ENCODE measurements at regions not wholly inside any gene's neighbourhood (a gene's known extent, or its start where the extent isn't known, plus 50 kb on each side); places are given as distances from the start of the nearest gene placed in this dataset.
"Not testable (repeated sequence)": the region's sequence is repeated elsewhere in the genome, so short reads cannot be mapped to it uniquely, and the experiment has no call there.

DNA sequence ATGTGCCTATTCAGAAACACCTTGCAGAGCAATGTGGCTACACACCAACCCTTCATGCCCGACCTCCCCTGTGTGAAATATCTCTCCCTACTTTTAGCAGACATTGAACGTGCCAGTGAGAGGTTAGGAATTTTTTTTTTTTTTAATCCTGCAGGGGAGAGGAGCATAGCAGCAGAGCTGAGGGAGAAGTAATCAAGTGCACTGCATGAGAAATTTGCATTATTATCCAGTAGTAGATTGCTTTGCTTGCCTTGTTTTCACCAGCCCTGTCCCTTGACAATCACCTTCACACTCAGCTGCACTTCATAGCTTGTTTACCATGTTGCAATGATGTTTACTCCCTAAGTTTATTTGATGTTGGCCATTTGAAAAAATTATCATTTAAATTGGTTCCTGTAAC lies 489.6 kb upstream of the ZNF608 start:
- H3K4me1 ChIP-seq (ENCODE audit: control insufficient read depth in 2 of 2, insufficient read depth in 2 of 2, low read length in 2 of 2) = no peaks in the 10 kb centered on the region
- H3K36me3 ChIP-seq (ENCODE audit: control insufficient read depth in 2 of 3, insufficient read depth in 3 of 3, low read length in 3 of 3) = no peaks in the 10 kb centered on the region
- no peaks in the 10 kb centered on the region for H3K9me3 ChIP-seq (ENCODE audit: control insufficient read depth in 2 of 3, low read length in 3 of 3)
- no peaks in the 10 kb centered on the region for H3K4me1 Mint-ChIP-seq
- ATAC-seq = no peak
- no peak overlapping the region for H3K4me3 ChIP-seq (ENCODE audit: low read length)
- H3K9me3 Mint-ChIP-seq = peaks cover 0 to 13% (median 0%) of the 10 kb centered on the region in 11 donors
- CTCF ChIA-PET = no interaction called here
- no peak for DNase-seq
- H3K27me3 ChIP-seq (ENCODE audit: control insufficient read depth in 2 of 2, insufficient read depth in 2 of 2, low read length in 2 of 2) = no peaks in the 10 kb centered on the region
- POLR2A ChIA-PET = no interaction called here
- no peaks in the 10 kb centered on the region for H3K36me3 Mint-ChIP-seq
- no peaks in the 10 kb centered on the region for H3K27me3 Mint-ChIP-seq
- intact Hi-C loops (cut with micrococcal nuclease) = no loop called here
- H3K27ac Mint-ChIP-seq = no peak overlapping the region
- H3K27ac ChIP-seq (ENCODE audit: low read depth, low read length) = no peak overlapping the region
- no peak overlapping the region for H3K4me3 Mint-ChIP-seq

DNA sequence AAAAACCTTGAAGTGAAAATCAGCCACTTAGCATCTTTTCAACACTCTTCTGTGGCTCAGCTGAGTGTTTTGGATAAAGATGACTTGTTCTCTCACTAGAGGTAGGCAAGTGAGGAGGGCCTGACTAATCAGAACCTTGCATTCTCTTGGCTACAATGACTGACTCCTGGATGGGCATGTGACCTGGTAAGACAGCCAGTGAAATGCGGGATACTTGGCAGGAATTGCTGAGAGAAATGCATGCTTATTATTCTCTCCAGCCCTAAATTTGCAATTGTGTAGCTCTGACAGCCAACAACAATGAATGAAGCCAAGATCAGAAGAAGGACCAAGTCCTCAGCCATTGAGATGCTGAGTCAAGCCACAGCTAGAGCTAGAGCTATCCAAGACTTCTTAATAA lies 490.5 kb upstream of the ZNF608 start:
- Mint-ChIP-seq H3K9me3 (peaks cover 0 to 13% (median under 1%) of the 10 kb centered on the region in 11 donors), H3K4me3 (no peak overlapping the region), H3K4me1 (no peaks in the 10 kb centered on the region), H3K27ac (no peak overlapping the region), H3K36me3 (no peaks in the 10 kb centered on the region), H3K27me3 (no peaks in the 10 kb centered on the region)
- no peak for DNase-seq
- H3K4me1 ChIP-seq (ENCODE audit: control insufficient read depth in 2 of 2, insufficient read depth in 2 of 2, low read length in 2 of 2) = no peaks in the 10 kb centered on the region
- CTCF ChIA-PET = no interaction called here
- H3K27me3 ChIP-seq (ENCODE audit: control insufficient read depth in 2 of 2, insufficient read depth in 2 of 2, low read length in 2 of 2) = no peaks in the 10 kb centered on the region
- H3K4me3 ChIP-seq (ENCODE audit: low read length) = no peak overlapping the region
- no peaks in the 10 kb centered on the region for H3K36me3 ChIP-seq (ENCODE audit: control insufficient read depth in 2 of 3, insufficient read depth in 3 of 3, low read length in 3 of 3)
- intact Hi-C loops (cut with micrococcal nuclease) = no loop called here
- no peak overlapping the region for H3K27ac ChIP-seq (ENCODE audit: low read depth, low read length)
- POLR2A ChIA-PET = no interaction called here
- no peak for ATAC-seq
- no peaks in the 10 kb centered on the region for H3K9me3 ChIP-seq (ENCODE audit: control insufficient read depth in 2 of 3, low read length in 3 of 3)

DNA sequence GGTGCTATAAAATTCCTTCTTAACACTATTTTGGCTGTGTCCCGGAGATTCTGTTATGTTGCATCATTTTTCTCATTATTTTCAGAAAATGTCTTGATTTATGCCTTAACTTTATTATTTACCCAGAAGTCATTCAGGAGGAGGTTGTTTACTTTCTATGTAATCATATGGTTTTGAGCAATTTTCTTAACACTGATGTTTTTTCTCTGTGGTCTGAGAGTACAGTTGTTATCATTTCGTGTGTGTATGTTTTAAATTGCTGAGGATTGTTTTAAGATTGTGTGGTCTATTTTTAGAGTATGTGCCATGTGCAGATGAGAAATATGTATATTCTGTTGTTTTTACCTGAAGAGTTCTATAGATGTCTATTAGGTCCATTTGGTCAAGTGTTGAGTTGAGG lies 498.1 kb upstream of the ZNF608 start:
- Mint-ChIP-seq H3K27ac (no peak overlapping the region), H3K4me1 (no peaks in the 10 kb centered on the region), H3K4me3 (no peak overlapping the region), H3K9me3 (peaks cover 0 to 25% (median 6%) of the 10 kb centered on the region in 11 donors), H3K36me3 (no peaks in the 10 kb centered on the region), H3K27me3 (no peaks in the 10 kb centered on the region)
- POLR2A ChIA-PET = no interaction called here
- Histone ChIP-seq H3K27ac (ENCODE audit: low read depth, low read length) (no peak overlapping the region), H3K27me3 (ENCODE audit: control insufficient read depth in 2 of 2, insufficient read depth in 2 of 2, low read length in 2 of 2) (no peaks in the 10 kb centered on the region), H3K9me3 (ENCODE audit: control insufficient read depth in 2 of 3, low read length in 3 of 3) (no peaks in the 10 kb centered on the region), H3K4me1 (ENCODE audit: control insufficient read depth in 2 of 2, insufficient read depth in 2 of 2, low read length in 2 of 2) (no peaks in the 10 kb centered on the region), H3K36me3 (ENCODE audit: control insufficient read depth in 2 of 3, insufficient read depth in 3 of 3, low read length in 3 of 3) (no peaks in the 10 kb centered on the region), H3K4me3 (ENCODE audit: low read length) (no peak overlapping the region)
- no peak for ATAC-seq
- CTCF ChIA-PET = no interaction called here
- intact Hi-C loops (cut with micrococcal nuclease) = no loop called here
- no peak for DNase-seq

DNA sequence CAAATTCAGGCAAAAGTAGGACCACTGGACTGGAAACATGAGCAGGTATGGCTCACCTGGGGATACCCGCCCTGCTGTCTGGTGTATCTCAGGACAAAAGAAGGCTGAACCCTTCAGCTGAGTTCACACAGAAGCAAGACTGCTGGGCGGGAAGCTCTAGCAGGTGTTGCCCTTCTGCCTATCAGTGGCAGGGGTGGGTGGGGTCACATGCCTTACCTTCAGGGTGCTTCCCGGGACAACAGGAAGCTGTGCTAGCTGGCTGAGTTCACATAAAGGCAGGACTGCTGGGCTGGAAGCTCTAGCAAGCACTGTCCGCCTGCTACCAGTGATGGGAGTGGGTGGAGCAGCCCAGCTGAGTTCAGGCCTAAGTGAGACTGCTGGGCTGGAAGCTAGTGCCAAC lies 498.8 kb upstream of the ZNF608 start:
- Histone ChIP-seq H3K36me3 (ENCODE audit: control insufficient read depth in 2 of 3, insufficient read depth in 3 of 3, low read length in 3 of 3) (no peaks in the 10 kb centered on the region), H3K4me3 (ENCODE audit: low read length) (no peak overlapping the region), H3K4me1 (ENCODE audit: control insufficient read depth in 2 of 2, insufficient read depth in 2 of 2, low read length in 2 of 2) (no peaks in the 10 kb centered on the region), H3K9me3 (ENCODE audit: control insufficient read depth in 2 of 3, low read length in 3 of 3) (no peaks in the 10 kb centered on the region), H3K27me3 (ENCODE audit: control insufficient read depth in 2 of 2, insufficient read depth in 2 of 2, low read length in 2 of 2) (no peaks in the 10 kb centered on the region), H3K27ac (ENCODE audit: low read depth, low read length) (no peak overlapping the region)
- no peak overlapping the region for H3K27ac Mint-ChIP-seq
- DNase-seq (no peak), ATAC-seq (no peak)
- ChIA-PET POLR2A (no interaction called here), CTCF (no interaction called here)
- peaks cover 0 to 25% (median 6%) of the 10 kb centered on the region in 11 donors for H3K9me3 Mint-ChIP-seq
- H3K36me3 Mint-ChIP-seq = no peaks in the 10 kb centered on the region
- no peaks in the 10 kb centered on the region for H3K4me1 Mint-ChIP-seq
- intact Hi-C loops (cut with micrococcal nuclease) = no loop called here
- H3K27me3 Mint-ChIP-seq = no peaks in the 10 kb centered on the region
- H3K4me3 Mint-ChIP-seq = no peak overlapping the region

DNA sequence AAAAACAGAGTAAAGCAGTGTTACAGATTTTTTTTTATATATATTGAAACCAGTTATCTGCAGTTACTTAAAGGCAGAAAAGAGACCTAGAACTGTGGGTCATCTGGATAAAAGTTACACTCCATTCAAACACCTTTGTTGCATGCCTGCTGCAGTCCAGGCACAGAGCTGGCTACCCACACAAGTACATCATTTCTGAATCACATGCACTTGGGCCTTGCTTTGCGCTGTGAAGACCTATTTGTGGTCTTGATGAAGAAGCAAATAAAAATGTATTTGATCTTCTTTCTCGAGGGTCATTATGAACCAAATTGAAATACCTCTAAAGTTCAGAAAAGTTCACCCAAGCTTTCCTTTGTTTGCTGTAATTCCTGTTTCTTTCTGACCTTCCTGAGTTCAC lies 503.0 kb upstream of the ZNF608 start:
- H3K36me3 Mint-ChIP-seq = no peaks in the 10 kb centered on the region
- no peaks in the 10 kb centered on the region for H3K4me1 Mint-ChIP-seq
- no peaks in the 10 kb centered on the region for H3K27me3 ChIP-seq (ENCODE audit: control insufficient read depth in 2 of 2, insufficient read depth in 2 of 2, low read length in 2 of 2)
- ChIA-PET CTCF (no interaction called here), POLR2A (no interaction called here)
- no peaks in the 10 kb centered on the region for H3K27me3 Mint-ChIP-seq
- intact Hi-C loops (cut with micrococcal nuclease) = no loop called here
- H3K36me3 ChIP-seq (ENCODE audit: control insufficient read depth in 2 of 3, insufficient read depth in 3 of 3, low read length in 3 of 3) = no peaks in the 10 kb centered on the region
- peaks cover 0 to 31% (median 8%) of the 10 kb centered on the region in 11 donors for H3K9me3 Mint-ChIP-seq
- H3K4me1 ChIP-seq (ENCODE audit: control insufficient read depth in 2 of 2, insufficient read depth in 2 of 2, low read length in 2 of 2) = no peaks in the 10 kb centered on the region
- no peaks in the 10 kb centered on the region for H3K9me3 ChIP-seq (ENCODE audit: control insufficient read depth in 2 of 3, low read length in 3 of 3)
- DNase-seq (no peak), ATAC-seq (no peak)
- H3K27ac Mint-ChIP-seq = no peak overlapping the region
- no peak overlapping the region for H3K4me3 Mint-ChIP-seq
- H3K27ac ChIP-seq (ENCODE audit: low read depth, low read length) = no peak overlapping the region
- no peak overlapping the region for H3K4me3 ChIP-seq (ENCODE audit: low read length)

DNA sequence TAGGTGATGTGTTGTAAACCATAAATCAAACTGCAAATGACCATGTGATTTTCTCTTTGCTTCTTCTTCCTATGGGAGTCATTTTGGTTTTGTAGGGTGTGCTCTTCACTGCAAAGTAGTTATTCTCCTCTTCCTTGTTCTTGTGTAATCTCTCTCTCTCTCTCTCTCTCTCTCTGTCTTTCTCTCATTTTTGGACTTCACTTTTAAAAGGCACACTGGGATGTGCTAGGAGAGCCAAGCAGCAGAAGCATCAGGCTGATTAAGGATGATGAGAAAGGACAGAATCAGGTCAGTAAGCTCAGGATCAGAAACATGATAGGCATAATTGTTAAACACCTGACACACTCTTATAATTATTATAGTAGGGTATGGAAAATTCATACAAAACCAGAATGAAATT lies 505.3 kb upstream of the ZNF608 start:
- no peak for DNase-seq
- H3K36me3 Mint-ChIP-seq = no peaks in the 10 kb centered on the region
- no peaks in the 10 kb centered on the region for H3K4me1 Mint-ChIP-seq
- H3K4me3 Mint-ChIP-seq = no peak overlapping the region
- H3K27me3 ChIP-seq (ENCODE audit: control insufficient read depth in 2 of 2, insufficient read depth in 2 of 2, low read length in 2 of 2) = no peaks in the 10 kb centered on the region
- peaks cover 0 to 39% (median 9%) of the 10 kb centered on the region in 11 donors for H3K9me3 Mint-ChIP-seq
- H3K36me3 ChIP-seq (ENCODE audit: control insufficient read depth in 2 of 3, insufficient read depth in 3 of 3, low read length in 3 of 3) = no peaks in the 10 kb centered on the region
- no peak for ATAC-seq
- H3K27me3 Mint-ChIP-seq = no peaks in the 10 kb centered on the region
- POLR2A ChIA-PET = no interaction called here
- no peaks in the 10 kb centered on the region for H3K9me3 ChIP-seq (ENCODE audit: control insufficient read depth in 2 of 3, low read length in 3 of 3)
- CTCF ChIA-PET = no interaction called here
- no peak overlapping the region for H3K4me3 ChIP-seq (ENCODE audit: low read length)
- no peak overlapping the region for H3K27ac ChIP-seq (ENCODE audit: low read depth, low read length)
- intact Hi-C loops (cut with micrococcal nuclease) = no loop called here
- no peak overlapping the region for H3K27ac Mint-ChIP-seq
- H3K4me1 ChIP-seq (ENCODE audit: control insufficient read depth in 2 of 2, insufficient read depth in 2 of 2, low read length in 2 of 2) = no peaks in the 10 kb centered on the region

DNA sequence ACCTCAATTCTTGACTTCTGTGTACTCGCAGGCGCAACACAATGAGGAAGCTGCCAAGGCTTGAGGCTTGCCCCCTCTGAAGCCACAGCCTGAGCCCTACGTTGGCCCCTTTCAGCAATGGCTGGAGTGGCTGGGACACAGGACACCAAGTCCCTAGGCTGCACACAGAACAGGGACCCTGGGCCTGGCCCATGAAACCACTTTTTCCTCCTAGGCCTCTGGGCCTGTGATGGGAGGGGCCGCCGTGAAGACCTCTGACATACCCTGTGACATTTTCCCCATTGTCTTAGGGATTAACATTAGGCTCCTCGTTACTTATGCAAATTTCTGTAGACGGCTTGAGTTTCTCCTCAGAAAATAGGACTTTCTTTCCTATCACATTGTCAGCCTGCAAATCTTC lies 507.2 kb upstream of the ZNF608 start:
- H3K4me3 ChIP-seq (ENCODE audit: low read length); H3K36me3 Mint-ChIP-seq; H3K27me3 Mint-ChIP-seq; intact Hi-C loops (cut with micrococcal nuclease); H3K4me1 Mint-ChIP-seq; H3K27ac Mint-ChIP-seq; POLR2A ChIA-PET; DNase-seq; H3K4me3 Mint-ChIP-seq; H3K9me3 ChIP-seq (ENCODE audit: control insufficient read depth in 2 of 3, low read length in 3 of 3); H3K27me3 ChIP-seq (ENCODE audit: control insufficient read depth in 2 of 2, insufficient read depth in 2 of 2, low read length in 2 of 2); ATAC-seq; H3K27ac ChIP-seq (ENCODE audit: low read depth, low read length); H3K4me1 ChIP-seq (ENCODE audit: control insufficient read depth in 2 of 2, insufficient read depth in 2 of 2, low read length in 2 of 2); H3K36me3 ChIP-seq (ENCODE audit: control insufficient read depth in 2 of 3, insufficient read depth in 3 of 3, low read length in 3 of 3): not testable (repeated sequence)
- CTCF ChIA-PET = interaction anchor here (0.6 kb wide), 1 partner anchor 168 kb away, joined by 4 read pairs; no protein-coding TSS in a partner anchor
- peaks cover 0 to 30% (median 12%) of the 10 kb centered on the region in 11 donors for H3K9me3 Mint-ChIP-seq

Measured in naive thymus-derived CD4-positive, alpha-beta T cell (primary cell).